ENCODE measurements at regions not wholly inside any gene's neighbourhood (a gene's known extent, or its start where the extent isn't known, plus 50 kb on each side); places are given as distances from the start of the nearest gene placed in this dataset.

DNA sequence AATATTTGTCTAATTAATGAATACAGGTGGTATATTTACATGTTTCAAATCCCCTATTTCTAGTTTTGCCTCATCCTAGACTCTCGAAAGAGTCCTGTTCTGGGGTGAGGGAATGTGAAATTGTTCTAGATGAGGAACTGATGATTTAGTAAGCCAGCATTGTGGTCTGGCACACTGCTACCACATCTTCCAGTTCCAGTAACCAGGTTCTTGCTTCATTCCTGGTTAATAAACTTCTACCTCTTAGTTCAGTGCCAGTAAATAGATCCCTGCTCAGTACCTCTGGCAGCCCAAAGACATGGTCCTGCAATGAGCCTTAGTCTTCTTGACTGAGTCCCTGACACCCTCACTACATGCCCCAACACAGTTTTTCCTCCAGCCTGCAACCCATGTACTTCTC lies 207.7 kb downstream of the SREK1 start:
- no peak for DNase-seq
- H3K36me3 ChIP-seq (replicated peaks): no peaks in the 10 kb centered on the region
- no peak overlapping the region for H3K27ac ChIP-seq
- in situ Hi-C loops (cut with HindIII; ENCODE audit: low pct_ligation_motif_present, low sequenced_read_pairs): no loop called here
- H3K4me3 ChIP-seq (ENCODE audit: low read depth, low read length): no peak overlapping the region
- TF ChIP-seq, protein P1, sequence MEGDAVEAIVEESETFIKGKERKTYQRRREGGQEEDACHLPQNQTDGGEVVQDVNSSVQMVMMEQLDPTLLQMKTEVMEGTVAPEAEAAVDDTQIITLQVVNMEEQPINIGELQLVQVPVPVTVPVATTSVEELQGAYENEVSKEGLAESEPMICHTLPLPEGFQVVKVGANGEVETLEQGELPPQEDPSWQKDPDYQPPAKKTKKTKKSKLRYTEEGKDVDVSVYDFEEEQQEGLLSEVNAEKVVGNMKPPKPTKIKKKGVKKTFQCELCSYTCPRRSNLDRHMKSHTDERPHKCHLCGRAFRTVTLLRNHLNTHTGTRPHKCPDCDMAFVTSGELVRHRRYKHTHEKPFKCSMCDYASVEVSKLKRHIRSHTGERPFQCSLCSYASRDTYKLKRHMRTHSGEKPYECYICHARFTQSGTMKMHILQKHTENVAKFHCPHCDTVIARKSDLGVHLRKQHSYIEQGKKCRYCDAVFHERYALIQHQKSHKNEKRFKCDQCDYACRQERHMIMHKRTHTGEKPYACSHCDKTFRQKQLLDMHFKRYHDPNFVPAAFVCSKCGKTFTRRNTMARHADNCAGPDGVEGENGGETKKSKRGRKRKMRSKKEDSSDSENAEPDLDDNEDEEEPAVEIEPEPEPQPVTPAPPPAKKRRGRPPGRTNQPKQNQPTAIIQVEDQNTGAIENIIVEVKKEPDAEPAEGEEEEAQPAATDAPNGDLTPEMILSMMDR (IDR thresholded peaks at IDR 0.05; ENCODE audit: low read depth, low read length, missing control alignments): no peak
- no peaks in the 10 kb centered on the region for H3K27me3 ChIP-seq (replicated peaks)

DNA sequence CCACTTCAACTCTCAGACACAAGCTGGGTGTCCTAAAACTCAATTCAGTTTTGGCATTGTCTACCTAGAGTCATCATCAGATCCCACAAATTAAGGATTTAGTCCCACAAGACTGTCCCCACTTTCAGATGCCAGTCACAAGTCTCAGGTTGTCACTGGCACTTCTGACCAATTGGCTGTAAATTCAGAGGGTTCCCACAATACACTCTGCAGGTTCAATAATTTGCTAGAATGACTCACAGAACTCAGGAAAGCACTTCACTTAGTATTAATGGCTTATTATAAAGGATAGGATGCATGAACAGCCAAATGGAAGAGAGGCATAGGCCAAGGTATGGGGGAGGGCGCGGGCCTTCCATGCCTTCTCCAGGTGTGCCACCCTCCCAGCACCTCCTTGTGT lies 209.1 kb downstream of the SREK1 start:
- no peak overlapping the region for H3K27ac ChIP-seq
- TF ChIP-seq, protein P1 (IDR thresholded peaks at IDR 0.05; ENCODE audit: low read depth, low read length, missing control alignments): no peak
- in situ Hi-C loops (cut with HindIII; ENCODE audit: low pct_ligation_motif_present, low sequenced_read_pairs): no loop called here
- DNase-seq: no peak
- H3K4me3 ChIP-seq (ENCODE audit: low read depth, low read length): no peak overlapping the region
- no peaks in the 10 kb centered on the region for H3K27me3 ChIP-seq (replicated peaks)
- no peaks in the 10 kb centered on the region for H3K36me3 ChIP-seq (replicated peaks)

DNA sequence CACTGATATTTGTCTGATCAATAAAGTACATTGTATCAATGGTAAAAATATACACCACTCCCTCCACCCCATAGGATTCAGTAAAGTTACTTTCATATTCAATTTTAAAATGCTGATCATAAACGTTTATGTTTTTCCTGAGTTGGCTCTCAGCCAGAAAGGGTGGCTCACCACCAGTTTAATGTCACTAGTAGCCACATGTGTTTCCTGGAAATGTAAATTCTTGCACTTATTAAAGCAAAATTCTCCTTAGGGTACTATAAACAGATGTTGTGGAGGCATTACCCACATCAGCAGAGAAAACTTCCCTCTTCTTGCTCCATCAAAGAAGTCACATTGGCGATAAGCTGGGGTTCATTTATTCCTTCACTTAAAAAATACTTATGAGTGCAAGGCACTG lies 210.3 kb downstream of the SREK1 start:
- Histone ChIP-seq H3K36me3 (replicated peaks) (no peaks in the 10 kb centered on the region), H3K27ac (no peak overlapping the region), H3K27me3 (replicated peaks) (no peaks in the 10 kb centered on the region), H3K4me3 (ENCODE audit: low read depth, low read length) (no peak overlapping the region)
- TF ChIP-seq, protein P1 (IDR thresholded peaks at IDR 0.05; ENCODE audit: low read depth, low read length, missing control alignments): no peak
- in situ Hi-C loops (cut with HindIII; ENCODE audit: low pct_ligation_motif_present, low sequenced_read_pairs): no loop called here
- no peak for DNase-seq

DNA sequence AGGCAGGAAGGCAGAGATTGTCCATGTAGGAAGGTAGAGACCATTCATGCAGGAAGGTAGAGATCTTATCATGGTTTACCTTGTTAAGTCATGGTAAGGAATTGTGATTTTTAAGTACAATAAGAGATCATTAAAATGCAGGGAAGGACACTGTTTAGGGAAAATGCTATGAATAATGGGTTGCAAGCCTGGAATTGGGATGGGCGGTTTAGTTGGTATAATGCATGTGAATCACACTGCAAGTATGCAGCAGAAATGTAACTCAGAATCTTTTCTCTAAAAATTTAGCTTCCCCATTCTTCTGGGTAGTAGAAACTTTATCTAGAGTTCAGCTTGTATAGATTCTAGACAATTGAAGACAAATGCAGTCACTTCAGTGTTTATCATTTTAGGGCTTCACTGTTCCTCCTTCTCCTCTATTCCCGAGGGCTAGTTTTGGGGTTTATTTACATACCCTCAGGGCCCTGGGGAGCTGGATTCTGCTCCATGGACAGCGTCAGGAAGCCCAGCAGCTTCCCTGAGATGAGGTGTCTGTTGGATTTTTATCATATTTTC lies 212.0 kb downstream of the SREK1 start:
- Histone ChIP-seq H3K36me3 (replicated peaks) (no peaks in the 10 kb centered on the region), H3K27ac (no peak overlapping the region), H3K4me3 (ENCODE audit: low read depth, low read length) (no peak overlapping the region), H3K27me3 (replicated peaks) (no peaks in the 10 kb centered on the region)
- in situ Hi-C loops (cut with HindIII; ENCODE audit: low pct_ligation_motif_present, low sequenced_read_pairs): no loop called here
- DNase-seq: no peak
- TF ChIP-seq, protein P1 (IDR thresholded peaks at IDR 0.05; ENCODE audit: low read depth, low read length, missing control alignments): no peak

DNA sequence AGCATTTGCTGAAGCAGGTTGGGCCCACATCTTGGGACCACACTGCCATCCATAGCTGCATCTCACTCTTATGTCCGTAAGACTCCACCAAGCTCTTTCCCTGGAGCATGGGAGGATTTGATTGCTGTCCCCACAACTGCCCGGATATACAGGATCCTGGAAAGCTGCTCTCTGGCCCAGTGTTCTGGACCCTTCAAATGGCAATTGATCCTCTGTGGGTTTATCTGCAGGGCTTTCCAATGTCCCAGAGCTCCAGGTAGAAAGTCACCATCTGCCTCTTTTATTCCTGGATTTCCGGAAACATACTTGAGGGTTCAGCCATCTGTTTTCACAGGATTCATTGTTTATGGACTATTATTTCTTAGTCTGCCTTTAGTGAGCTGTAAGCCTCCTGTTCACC lies 214.6 kb downstream of the SREK1 start:
- DNase-seq: no peak
- Histone ChIP-seq H3K27ac (no peak overlapping the region), H3K36me3 (replicated peaks) (no peaks in the 10 kb centered on the region), H3K4me3 (ENCODE audit: low read depth, low read length) (no peak overlapping the region), H3K27me3 (replicated peaks) (no peaks in the 10 kb centered on the region)
- in situ Hi-C loops (cut with HindIII; ENCODE audit: low pct_ligation_motif_present, low sequenced_read_pairs): no loop called here
- TF ChIP-seq, protein P1 (IDR thresholded peaks at IDR 0.05; ENCODE audit: low read depth, low read length, missing control alignments): no peak

DNA sequence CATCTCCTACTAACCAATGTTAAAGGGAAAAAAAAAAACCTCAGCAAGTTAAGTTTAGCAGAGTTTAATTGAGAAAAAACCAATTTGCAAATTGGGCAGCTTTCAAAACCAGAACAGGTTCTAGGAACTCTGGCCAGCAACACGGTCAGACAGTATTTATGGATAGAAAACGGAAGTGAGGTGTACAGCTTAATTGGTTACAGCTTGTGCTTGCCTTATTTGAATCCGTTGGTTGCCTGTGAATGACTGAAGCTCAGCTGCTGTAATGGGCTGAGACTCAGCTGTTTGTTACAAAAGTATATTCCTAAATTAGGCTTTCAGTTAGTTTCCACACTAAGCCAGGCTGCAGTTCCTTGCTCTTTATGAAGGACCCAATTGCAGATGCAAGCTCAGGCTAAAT lies 217.0 kb downstream of the SREK1 start:
- Histone ChIP-seq H3K27ac (no peak overlapping the region), H3K36me3 (replicated peaks) (no peaks in the 10 kb centered on the region), H3K27me3 (replicated peaks) (no peaks in the 10 kb centered on the region), H3K4me3 (ENCODE audit: low read depth, low read length) (no peak overlapping the region)
- no peak for DNase-seq
- in situ Hi-C loops (cut with HindIII; ENCODE audit: low pct_ligation_motif_present, low sequenced_read_pairs): no loop called here
- TF ChIP-seq, protein P1 (IDR thresholded peaks at IDR 0.05; ENCODE audit: low read depth, low read length, missing control alignments): no peak
